ENCODE measurements at regions not wholly inside any gene's neighbourhood (a gene's known extent, or its start where the extent isn't known, plus 50 kb on each side); places are given as distances from the start of the nearest gene placed in this dataset.

DNA sequence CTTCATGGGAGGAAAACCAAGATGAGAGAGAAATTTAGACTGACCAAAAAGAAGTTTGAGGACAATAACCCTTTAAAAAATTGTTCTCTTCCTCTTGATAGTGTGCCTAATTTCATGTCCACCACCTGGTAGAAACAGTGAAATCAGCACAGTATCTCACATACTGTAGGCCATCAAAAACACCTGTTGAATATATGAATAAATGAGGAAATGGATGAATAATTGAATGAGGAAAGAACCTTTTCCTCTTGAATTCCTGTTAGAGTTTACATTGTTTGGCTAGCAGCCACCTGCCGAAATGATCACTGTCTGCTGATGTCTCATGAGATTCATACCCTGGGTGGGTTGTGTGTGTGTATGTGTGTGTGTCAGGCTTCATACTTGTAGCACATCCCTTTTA is 198.7 kb upstream of the PBX1 start:
- Histone ChIP-seq H3K9me3 (no peaks in the 10 kb centered on the region), H3K36me3 (no peaks in the 10 kb centered on the region), H3K27ac (no peak overlapping the region), H3K4me3 (no peak overlapping the region), H3K4me1 (no peaks in the 10 kb centered on the region), H3K27me3 (no peaks in the 10 kb centered on the region), H3K9ac (ENCODE audit: low read depth in 2 of 2, low read length in 2 of 2) (no peak overlapping the region)
- TF ChIP-seq CTCF (IDR thresholded peaks at IDR 0.05), result no peak
- no peak for DNase-seq
- intact Hi-C loops (cut with DNase I), result no loop called here

- no peaks in the 10 kb centered on the region for H3K4me1 ChIP-seq
- intact Hi-C loops (cut with DNase I), result no loop called here
- no peak for TF ChIP-seq CTCF (IDR thresholded peaks at IDR 0.05)
- H3K9ac ChIP-seq (ENCODE audit: low read depth in 2 of 2, low read length in 2 of 2), result no peak overlapping the region
- no peak overlapping the region for H3K4me3 ChIP-seq
- no peak for DNase-seq
- no peaks in the 10 kb centered on the region for H3K27me3 ChIP-seq
- no peaks in the 10 kb centered on the region for H3K9me3 ChIP-seq
- no peaks in the 10 kb centered on the region for H3K36me3 ChIP-seq
- H3K27ac ChIP-seq, result no peak overlapping the region
Observed at GRCh38 chr1:164361927-164362326, 197.1 kb upstream of the PBX1 start.

DNA sequence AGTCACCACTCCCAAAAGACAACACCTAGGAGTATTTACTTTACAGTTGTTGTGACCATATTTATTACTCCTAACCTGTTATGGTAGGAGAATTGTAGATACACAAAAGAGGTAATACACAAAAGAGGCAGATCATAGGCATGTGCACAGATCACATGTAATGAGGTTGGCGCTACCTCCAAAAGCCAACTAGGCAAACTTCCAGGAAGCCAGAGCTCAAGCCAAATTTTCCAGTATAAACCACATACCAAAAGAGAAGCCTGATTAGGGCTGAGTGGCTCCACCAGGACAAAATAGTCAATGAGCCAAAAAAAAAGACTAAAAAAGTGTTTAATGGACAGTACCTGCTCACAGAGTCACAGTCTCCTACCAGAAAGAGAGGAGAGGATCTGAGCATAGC is 195.0 kb upstream of the PBX1 start:
- Histone ChIP-seq H3K36me3 (no peaks in the 10 kb centered on the region), H3K4me3 (no peak overlapping the region), H3K27me3 (no peaks in the 10 kb centered on the region), H3K4me1 (no peaks in the 10 kb centered on the region), H3K9me3 (no peaks in the 10 kb centered on the region), H3K9ac (ENCODE audit: low read depth in 2 of 2, low read length in 2 of 2) (no peak overlapping the region), H3K27ac (no peak overlapping the region)
- intact Hi-C loops (cut with DNase I), result no loop called here
- DNase-seq, result no peak
- TF ChIP-seq CTCF (IDR thresholded peaks at IDR 0.05), result no peak

GRCh38 chr1:164366014-164366413 is 193.0 kb upstream of the PBX1 start:
- H3K9me3 ChIP-seq, result no peaks in the 10 kb centered on the region
- no peak overlapping the region for H3K27ac ChIP-seq
- TF ChIP-seq CTCF (IDR thresholded peaks at IDR 0.05), result no peak
- H3K4me1 ChIP-seq, result no peaks in the 10 kb centered on the region
- H3K9ac ChIP-seq (ENCODE audit: low read depth in 2 of 2, low read length in 2 of 2), result no peak overlapping the region
- intact Hi-C loops (cut with DNase I), result no loop called here
- no peak overlapping the region for H3K4me3 ChIP-seq
- H3K27me3 ChIP-seq, result no peaks in the 10 kb centered on the region
- no peaks in the 10 kb centered on the region for H3K36me3 ChIP-seq
- DNase-seq, result no peak

GRCh38 chr1:164369698-164370365 is 189.2 kb upstream of the PBX1 start:
- Histone ChIP-seq H3K4me1 (no peaks in the 10 kb centered on the region), H3K27ac (no peak overlapping the region), H3K9me3 (no peaks in the 10 kb centered on the region), H3K4me3 (no peak overlapping the region), H3K36me3 (no peaks in the 10 kb centered on the region), H3K27me3 (no peaks in the 10 kb centered on the region), H3K9ac (ENCODE audit: low read depth in 2 of 2, low read length in 2 of 2) (no peak overlapping the region)
- intact Hi-C loops (cut with DNase I), result no loop called here
- DNase-seq, result no peak
- TF ChIP-seq CTCF (IDR thresholded peaks at IDR 0.05), result no peak
